H1 (cell line): ENCODE measurements at regions not wholly inside any gene's neighbourhood (a gene's known extent, or its start where the extent isn't known, plus 50 kb on each side); places are given as distances from the start of the nearest gene placed in this dataset.

Experiments used
- CTCF ChIA-PET: fragments of 300-600 bp; sonication (Branson Sonifier 250); formaldehyde crosslinking; loops from one replicate; lab custom pipeline; 2021; ENCODE audit not compliant: partially characterized antibody; lab: Charles Lee
- POLR2A ChIA-PET: fragments of 300-600 bp; sonication (Branson Sonifier 250); formaldehyde crosslinking; loops from one replicate; lab custom pipeline; 2021; ENCODE audit warnings: inconsistent platforms; ENCODE audit not compliant: partially characterized antibody; lab: Charles Lee
- DNase-seq, 2 experiments: peaks; one replicate each; pipeline versions ENCODE4 v3.0.0 to v3.0.0-alpha.2; 2010 to 2022; ENCODE audit warnings: low spot score in 2 of 2, low read depth in 1 of 2, mixed read lengths in 1 of 2
- FAIRE-seq: peaks from 2 replicates; lab custom pipeline; 2011; peaks lifted over from hg19 to GRCh38; lab: Jason Lieb, UNC
- H2AFZ ChIP-seq: 2 replicates; pipeline ENCODE4 v1.8.1; 2012; ENCODE audit warnings: low read length, inconsistent platforms
- H2AK5ac ChIP-seq: 2 replicates; pipeline ENCODE4 v1.6.1; 2013; ENCODE audit warnings: low read depth, low read length
- H2BK120ac ChIP-seq: replicated peaks from 2 replicates; pipeline ENCODE3; 2013; ENCODE audit warnings: low read depth, low read length, inconsistent platforms
- H2BK12ac ChIP-seq: 2 replicates; pipeline ENCODE4 v1.6.1; 2013; ENCODE audit warnings: low read depth, low read length
- H2BK15ac ChIP-seq: 2 replicates; pipeline ENCODE4 v1.6.1; 2013; ENCODE audit warnings: low read length
- H2BK20ac ChIP-seq: 2 replicates; pipeline ENCODE4 v1.6.1; 2013; ENCODE audit warnings: low read length
- H2BK5ac ChIP-seq: 2 replicates; pipeline ENCODE4 v1.6.1; 2013; ENCODE audit warnings: low read depth, low read length
- H3K14ac ChIP-seq: 2 replicates; pipeline ENCODE4 v1.6.1; 2013; ENCODE audit warnings: inconsistent platforms; ENCODE audit not compliant: insufficient read length
- H3K18ac ChIP-seq: 2 replicates; pipeline ENCODE4 v1.6.1; 2013; ENCODE audit warnings: low read length; ENCODE audit errors: extremely low read depth
- H3K23ac ChIP-seq: 2 replicates; pipeline ENCODE4 v1.6.1; 2013; ENCODE audit warnings: inconsistent platforms; ENCODE audit not compliant: insufficient read length
- H3K23me2 ChIP-seq: 2 replicates; pipeline ENCODE4 v1.6.1; 2013; ENCODE audit warnings: low read depth, low read length
- H3K27ac ChIP-seq: 2 replicates; pipeline ENCODE4 v1.6.1; 2011; ENCODE audit warnings: low read depth, low read length, inconsistent platforms
- H3K27me3 ChIP-seq, 4 experiments: replicated peaks in 1 of 4; 1 replicate in 1 of 4; 2 replicates in 3 of 4; pipeline versions ENCODE4 v1.6.1 to v1.8.1; 2011 to 2013; ENCODE audit warnings: low read length in 3 of 4, mild to moderate bottlenecking in 3 of 4, inconsistent platforms in 2 of 4, mixed read lengths in 2 of 4, moderate library complexity in 1 of 4; ENCODE audit not compliant: control insufficient read depth in 3 of 4, insufficient read depth in 3 of 4; ENCODE audit errors: extremely low read depth in 1 of 4
- H3K36me3 ChIP-seq, 4 experiments: 2 replicates each; pipeline versions ENCODE4 v1.6.1 to v1.8.1; 2011 to 2013; ENCODE audit warnings: mild to moderate bottlenecking in 4 of 4, low read length in 3 of 4, moderate library complexity in 2 of 4, control low read depth in 1 of 4, inconsistent platforms in 1 of 4; ENCODE audit not compliant: insufficient read depth in 4 of 4, control insufficient read depth in 2 of 4
- H3K4ac ChIP-seq: replicated peaks from 2 replicates; pipeline ENCODE3; 2013; ENCODE audit warnings: low read length, low read depth, mixed read lengths, inconsistent platforms; ENCODE audit not compliant: insufficient read length
- H3K4me1 ChIP-seq, 4 experiments: replicated peaks in 1 of 4; 1 replicate in 1 of 4; 2 replicates in 3 of 4; pipeline versions ENCODE4 v1.6.1 to v1.8.1; 2011 to 2013; ENCODE audit warnings: low read length in 3 of 4, inconsistent platforms in 2 of 4, mixed read lengths in 1 of 4; ENCODE audit not compliant: insufficient read depth in 4 of 4, control insufficient read depth in 3 of 4
- H3K4me2 ChIP-seq, 2 experiments: 2 replicates each; pipeline versions ENCODE4 v1.6.1 to v1.8.1; 2011 to 2013; ENCODE audit warnings: low read depth in 2 of 2, low read length in 2 of 2, control low read depth in 1 of 2, inconsistent platforms in 1 of 2, mild to moderate bottlenecking in 1 of 2; ENCODE audit not compliant: insufficient read depth in 1 of 2
- H3K4me3 ChIP-seq, 4 experiments: fragments of 200-600, 300-600 bp in 1 of 4; sonication (generic), shearing (Covaris generic), sonication (Bioruptor Twin) in 1 of 4; 2 replicates each; pipeline versions ENCODE4 v1.5.1 to v1.8.1; 2011 to 2016; ENCODE audit warnings: low read length in 4 of 4, low read depth in 3 of 4, control low read depth in 2 of 4, inconsistent platforms in 2 of 4, mild to moderate bottlenecking in 2 of 4, mixed read lengths in 1 of 4, moderate library complexity in 1 of 4; ENCODE audit not compliant: insufficient read depth in 2 of 4; ENCODE audit errors: extremely low read depth in 1 of 4
- H3K56ac ChIP-seq: replicated peaks from 2 replicates; pipeline ENCODE3; 2013; ENCODE audit warnings: low read depth, mild to moderate bottlenecking, mixed read lengths, low read length, inconsistent platforms; ENCODE audit not compliant: insufficient read length
- H3K79me1 ChIP-seq: 2 replicates; pipeline ENCODE4 v1.6.1; 2013; ENCODE audit warnings: low read depth, low read length, control low read depth
- H3K79me2 ChIP-seq, 2 experiments: 2 replicates each; pipeline versions ENCODE4 v1.6.1 to v1.8.1; 2012 to 2013; ENCODE audit warnings: low read length in 2 of 2, mild to moderate bottlenecking in 2 of 2, inconsistent platforms in 1 of 2; ENCODE audit not compliant: insufficient read depth in 2 of 2, control insufficient read depth in 1 of 2
- H3K9ac ChIP-seq, 4 experiments: replicated peaks in 1 of 4; 1 replicate in 1 of 4; 2 replicates in 3 of 4; pipeline versions ENCODE4 v1.6.1 to v1.8.1; 2011 to 2013; ENCODE audit warnings: low read depth in 3 of 4, low read length in 3 of 4, control low read depth in 2 of 4, mild to moderate bottlenecking in 2 of 4, moderate library complexity in 2 of 4, inconsistent platforms in 1 of 4; ENCODE audit errors: extremely low read depth in 1 of 4
- H3K9me3 ChIP-seq, 2 experiments: 2 replicates each; pipeline versions ENCODE4 v1.6.1 to v1.8.1; 2012 to 2013; ENCODE audit warnings: mild to moderate bottlenecking in 2 of 2, moderate library complexity in 2 of 2, control low read depth in 1 of 2, inconsistent platforms in 1 of 2, low read depth in 1 of 2, low read length in 1 of 2, mixed read lengths in 1 of 2; ENCODE audit not compliant: insufficient read depth in 2 of 2
- H4K20me1 ChIP-seq, 2 experiments: replicated peaks in 1 of 2; 2 replicates each; pipeline versions ENCODE3 to v1.8.1; 2011 to 2013; ENCODE audit warnings: inconsistent platforms in 2 of 2, low read length in 2 of 2, mild to moderate bottlenecking in 1 of 2; ENCODE audit not compliant: insufficient read depth in 2 of 2, control insufficient read depth in 1 of 2
- H4K5ac ChIP-seq: 2 replicates; pipeline ENCODE4 v1.6.1; 2013; ENCODE audit warnings: low read length, low read depth, mixed read lengths, inconsistent platforms; ENCODE audit not compliant: insufficient read length
- H4K8ac ChIP-seq: 2 replicates; pipeline ENCODE4 v1.8.0; 2013; ENCODE audit warnings: mild to moderate bottlenecking, moderate library complexity, low read length, inconsistent platforms; ENCODE audit not compliant: insufficient read depth; ENCODE audit errors: extremely low read depth
- H4K91ac ChIP-seq: replicated peaks from 2 replicates; pipeline ENCODE3; 2013; ENCODE audit warnings: low read length, mixed read lengths, inconsistent platforms; ENCODE audit not compliant: insufficient read length
- CBX5 ChIP-seq: fragments of 300-800, 300-1000 bp; sonication (generic); IDR thresholded peaks from 2 replicates; pipeline ENCODE4 v1.7.1; 2016; ENCODE audit warnings: antibody characterized with exemption, low read length, low read depth
- CTCF ChIP-seq, 3 experiments: IDR thresholded peaks; 1 replicate in 2 of 3; 2 replicates in 1 of 3; pipeline versions ENCODE4 v1.5.1 to v1.6.1; 2011; ENCODE audit warnings: low read length in 3 of 3, mild to moderate bottlenecking in 3 of 3, inconsistent platforms in 2 of 3, low read depth in 1 of 3, moderate library complexity in 1 of 3; ENCODE audit not compliant: insufficient read depth in 1 of 3; ENCODE audit errors: control extremely low read depth in 1 of 3
- EGR1 ChIP-seq: IDR thresholded peaks from 2 replicates; pipeline ENCODE4 v1.6.1; 2011; ENCODE audit warnings: low read depth, low read length, borderline replicate concordance
- GABPA ChIP-seq: IDR thresholded peaks from 2 replicates; pipeline ENCODE4 v1.6.1; 2011; ENCODE audit warnings: mild to moderate bottlenecking, low read length, moderate library complexity, borderline replicate concordance; ENCODE audit not compliant: insufficient read depth
- GTF2F1 ChIP-seq: IDR thresholded peaks from 2 replicates; pipeline ENCODE4 v1.6.1; 2012; ENCODE audit warnings: low read depth, low read length, improper control_type of control experiment, borderline replicate concordance
- HDAC6 ChIP-seq: IDR thresholded peaks from one replicate; pipeline ENCODE4 v1.7.1; 2012; ENCODE audit warnings: low read depth, mild to moderate bottlenecking, inconsistent platforms, low read length, moderate library complexity
- JUN ChIP-seq: IDR thresholded peaks from 2 replicates; pipeline ENCODE4 v1.6.1; 2011; ENCODE audit warnings: low read depth, mild to moderate bottlenecking, improper control_type of control experiment, low read length
- NRF1 ChIP-seq: IDR thresholded peaks from 2 replicates; pipeline ENCODE4 v1.6.1; 2011; ENCODE audit warnings: mild to moderate bottlenecking, low read depth, low read length, improper control_type of control experiment
- RBBP5 ChIP-seq: IDR thresholded peaks from 2 replicates; pipeline ENCODE4 v1.7.1; 2012; ENCODE audit warnings: low read depth, mild to moderate bottlenecking, inconsistent platforms, low read length, moderate library complexity, borderline replicate concordance
- RXRA ChIP-seq: IDR thresholded peaks from 2 replicates; pipeline ENCODE4 v1.6.1; 2011; ENCODE audit warnings: low read depth, mild to moderate bottlenecking, low read length, moderate library complexity; ENCODE audit not compliant: insufficient read depth
- SP2 ChIP-seq: IDR thresholded peaks from 2 replicates; pipeline ENCODE4 v1.6.1; 2012; ENCODE audit warnings: mild to moderate bottlenecking, low read length, inconsistent platforms
- SP4 ChIP-seq: IDR thresholded peaks from 2 replicates; pipeline ENCODE4 v1.6.1; 2012; ENCODE audit warnings: low read length, inconsistent platforms
- TEAD4 ChIP-seq: IDR thresholded peaks from 2 replicates; pipeline ENCODE4 v1.6.1; 2012; ENCODE audit warnings: low read depth, low read length, inconsistent platforms, mixed read lengths
- WGBS, 2 experiments: shearing (Covaris generic) in 1 of 2; methylation state at CpG; one replicate each; pipeline versions ENCODE4 v1.1.6 to v1.1.7; 2013 to 2015; ENCODE audit warnings: low lambda C conversion rate in 2 of 2, mixed read lengths in 2 of 2, inconsistent platforms in 1 of 2, low coverage in 1 of 2, missing lambda C conversion rate in 1 of 2; ENCODE audit not compliant: insufficient replicate concordance in 2 of 2, insufficient coverage in 1 of 2, insufficient read length in 1 of 2; ENCODE audit errors: extremely low coverage in 1 of 2, missing lambda C conversion rate in 1 of 2; 5-methylcytosine and 5-hydroxymethylcytosine counted together

- Histone ChIP-seq H2BK5ac (no peak overlapping the region), H3K14ac (no peak overlapping the region), H3K27ac (no peak overlapping the region), H3K79me1 (no peaks in the 10 kb centered on the region), H2BK12ac (no peak overlapping the region), H4K8ac (no peak overlapping the region), H3K79me2 (no peaks in the 10 kb centered on the region), H3K56ac (no peak overlapping the region), H3K9ac (no peak overlapping the region), H3K27me3 (no peaks in the 10 kb centered on the region), H2BK20ac (no peak overlapping the region), H3K4ac (no peak overlapping the region), H3K36me3 (no peaks in the 10 kb centered on the region), H4K91ac (no peak overlapping the region), H2AK5ac (no peak overlapping the region), H3K23me2 (no peaks in the 10 kb centered on the region), H3K4me1 (peaks cover 0 to 6% (median 0%) of the 10 kb centered on the region in 4 experiments; a peak in 2 of 7 replicates), H2BK15ac (no peak overlapping the region), H2BK120ac (no peak overlapping the region), H3K9me3 (no peaks in the 10 kb centered on the region), H3K23ac (no peak overlapping the region), H4K20me1 (no peaks in the 10 kb centered on the region), H3K4me2 (no peak overlapping the region), H4K5ac (no peak overlapping the region), H3K18ac (no peak overlapping the region), H2AFZ (no peak overlapping the region), H3K4me3 (no peak overlapping the region)
- FAIRE-seq (peak; percentile 87), DNase-seq (peak in 1 of 2 experiments; percentile 7)
- POLR2A ChIA-PET: no interaction called here
- WGBS, 2 experiments: 64% methylated on average over 4 of the region's 4 CpGs; no CpG with 5 or more reads in 1 of the 2 experiments
- CTCF ChIA-PET: interaction anchor here (0.6 to 3.2 kb wide), 14 partner anchors 8 to 1277 kb away, joined by 3 to 13 read pairs (median 3); no protein-coding TSS in a partner anchor
- TF ChIP-seq GABPA (no peak), EGR1 (no peak), RXRA (no peak), RBBP5 (no peak), NRF1 (no peak), HDAC6 (no peak), CBX5 (no peak), SP2 (no peak), GTF2F1 (no peak), TEAD4 (no peak), JUN (no peak), CTCF (IDR thresholded peaks at IDR 0.05; ENCODE audit: control extremely low read depth in 1 of 3, insufficient read depth in 1 of 3, low read depth in 1 of 3, low read length in 3 of 3) (peak; percentile 27 to 68 (median 61)), SP4 (no peak)
These were observed 145.1 kb upstream of the ARHGEF9 start for GRCh38 chrX:63930140-63930539.
